ENCODE measurements at regions not wholly inside any gene's neighbourhood (a gene's known extent, or its start where the extent isn't known, plus 50 kb on each side); places are given as distances from the start of the nearest gene placed in this dataset.

GRCh38 chr13:31399690-31400089 is 199.9 kb downstream of the B3GLCT start:
- TF ChIP-seq CREB1 (IDR thresholded peaks at IDR 0.05; ENCODE audit: low read depth) (no peak), SRF (IDR thresholded peaks at IDR 0.05; ENCODE audit: low read depth in 2 of 2, low read length in 2 of 2) (no peak), KAT2A (conservative IDR thresholded peaks at IDR 0.05; ENCODE audit: control insufficient read depth, low read depth, low read length) (no peak), FOXK2 (IDR thresholded peaks at IDR 0.05) (no peak), JUND (IDR thresholded peaks at IDR 0.05; ENCODE audit: low read depth, low read length) (no peak), RBBP5 (conservative IDR thresholded peaks at IDR 0.05) (no peak), CTCF (IDR thresholded peaks at IDR 0.05 in 2 of 3, conservative IDR thresholded peaks at IDR 0.05 in 1 of 3; ENCODE audit: control insufficient read depth in 2 of 3, extremely low read depth in 1 of 3, insufficient read depth in 1 of 3, low read depth in 3 of 3, low read length in 3 of 3) (no peak), PBX3 (IDR thresholded peaks at IDR 0.05; ENCODE audit: insufficient replicate concordance, low read depth, low read length) (no peak), SPI1 (IDR thresholded peaks at IDR 0.05; ENCODE audit: borderline replicate concordance, insufficient read depth, low read depth, low read length) (no peak)

Measured in GM12878 (cell line).